Panc1 (cell line): ENCODE measurements at regions not wholly inside any gene's neighbourhood (a gene's known extent, or its start where the extent isn't known, plus 50 kb on each side); places are given as distances from the start of the nearest gene placed in this dataset.

ENCODE experiments used
- CTCF ChIP-seq: fragments of 450-650 bp; IDR thresholded peaks from 2 replicates; pipeline ENCODE4 v1.5.1; 2017; ENCODE audit warnings: mild to moderate bottlenecking
- REST ChIP-seq, 2 experiments: IDR thresholded peaks; 2 replicates each; pipeline ENCODE4 v1.6.1; 2011 to 2012; ENCODE audit warnings: low read depth in 2 of 2, control low read depth in 1 of 2, low read length in 1 of 2, mild to moderate bottlenecking in 1 of 2, moderate library complexity in 1 of 2; ENCODE audit not compliant: insufficient read depth in 1 of 2

- TF ChIP-seq CTCF (no peak), REST (IDR thresholded peaks at IDR 0.05; ENCODE audit: insufficient read depth in 1 of 2, low read depth in 2 of 2, low read length in 1 of 2) (no peak)
These were observed 143.2 kb upstream of the PRR20G start for GRCh38 chr3:127431066-127431465.
